Psoas muscle (tissue), 6 donors: ENCODE measurements at regions not wholly inside any gene's neighbourhood (a gene's known extent, or its start where the extent isn't known, plus 50 kb on each side); places are given as distances from the start of the nearest gene placed in this dataset.

ENCODE experiments used
- ATAC-seq, 4 donors: fragments of 200-7000 bp; cut with Tn5 transposase; one replicate each; pipeline ENCODE4 v1.9.1; 2020; ENCODE audit warnings: moderate library complexity in 3 of 4, mild to moderate bottlenecking in 2 of 4
- DNase-seq, 2 donors: peaks; one replicate each; pipeline ENCODE4 v3.0.0-alpha.2; 2020
- H3K27ac ChIP-seq: fragments of 200-600 bp; one replicate; pipeline ENCODE4 v1.8.0; 2022
- H3K27me3 ChIP-seq, 3 donors: fragments of 200-600 bp in 1 of 3; one replicate each; pipeline versions ENCODE4 v1.6.1 to v1.8.0; 2013 to 2022; ENCODE audit warnings: low read length in 2 of 3, mild to moderate bottlenecking in 2 of 3, moderate library complexity in 1 of 3; ENCODE audit not compliant: insufficient read depth in 3 of 3
- H3K36me3 ChIP-seq, 2 donors: fragments of 200-600 bp in 1 of 2; one replicate each; pipeline versions ENCODE4 v1.6.1 to v1.8.0; 2013 to 2022; ENCODE audit warnings: low read depth in 1 of 2, mild to moderate bottlenecking in 1 of 2, moderate library complexity in 1 of 2; ENCODE audit not compliant: insufficient read depth in 1 of 2
- H3K4me1 ChIP-seq: fragments of 200-600 bp; one replicate; pipeline ENCODE4 v1.8.0; 2022
- H3K4me3 ChIP-seq: fragments of 200-600 bp; one replicate; pipeline ENCODE4 v1.8.0; 2022; ENCODE audit warnings: mild to moderate bottlenecking
- H3K9me3 ChIP-seq: fragments of 200-600 bp; one replicate; pipeline ENCODE4 v1.8.0; 2022
- CTCF ChIP-seq: fragments of 200-600 bp; IDR thresholded peaks from one replicate; pipeline ENCODE4 v1.8.0; 2022; ENCODE audit warnings: antibody characterized with exemption
- intact Hi-C, 2 donors: fragments of 100-400 bp; cut with DNase I; formaldehyde crosslinking; loops; one replicate each; pipeline versions ENCODE4 v1.11.0 to v1.14.2; 2022
- donor health status: healthy with polysubstance abuse.
- donor health status: DM: no; HTN: no; CAD: no; lungs with moderate emphysema.
- donor health status: healthy.
- donor health status: DM: yes; HTN: yes; CAD: no.
- donor health status: DM: no; HTN: no; CAD: no.
- donor health status: DM: yes; HTN: yes; CAD: no.

- no peak overlapping the region for H3K27ac ChIP-seq
- no peak for DNase-seq
- H3K27me3 ChIP-seq: peaks cover 0 to 12% (median 0%) of the 10 kb centered on the region in 3 donors
- H3K4me3 ChIP-seq: no peak overlapping the region
- H3K4me1 ChIP-seq: no peaks in the 10 kb centered on the region
- H3K36me3 ChIP-seq: no peaks in the 10 kb centered on the region
- intact Hi-C loops: no loop called here
- no peak for TF ChIP-seq CTCF
- H3K9me3 ChIP-seq: no peaks in the 10 kb centered on the region
- ATAC-seq: no peak
Measured at GRCh38 chrX:151513472-151513871, 50.0 kb upstream of the PASD1 start.
